HepG2 (cell line): ENCODE measurements at regions not wholly inside any gene's neighbourhood (a gene's known extent, or its start where the extent isn't known, plus 50 kb on each side); places are given as distances from the start of the nearest gene placed in this dataset.
A peak's percentile ranks its signal among the peaks of the same experiment; 100 is the strongest.

ENCODE experiments used
- BRCA1 ChIP-seq: sonication (generic); formaldehyde crosslinking; IDR thresholded peaks from 2 replicates; pipeline ENCODE4 v1.4.0; 2020; ENCODE audit warnings: missing genetic modification reagents
- CCDC6 ChIP-seq: sonication (generic); formaldehyde crosslinking; IDR thresholded peaks from 2 replicates; pipeline ENCODE4 v1.8.1; 2022; ENCODE audit warnings: mild to moderate bottlenecking, missing genetic modification reagents, moderate library complexity
- ERF ChIP-seq: IDR thresholded peaks from 2 replicates; pipeline ENCODE4 v1.6.1; 2018; ENCODE audit warnings: missing biosample characterization, missing genetic modification reagents
- GATAD2A ChIP-seq: IDR thresholded peaks from 2 replicates; pipeline ENCODE4 v1.6.1; 2016
- KAT2B ChIP-seq: fragments of 150-350 bp; IDR thresholded peaks from 2 replicates; pipeline ENCODE4 v1.6.1; 2014; ENCODE audit warnings: low read depth, low read length, borderline replicate concordance
- MLLT10 ChIP-seq: sonication (generic); formaldehyde crosslinking; IDR thresholded peaks from 2 replicates; pipeline ENCODE4 v1.4.0; 2020; ENCODE audit warnings: missing genetic modification reagents
- RARA ChIP-seq: IDR thresholded peaks from 2 replicates; pipeline ENCODE4 v1.6.1; 2016; ENCODE audit warnings: missing genetic modification reagents, missing compliant biosample characterization
- RNF2 ChIP-seq: fragments of 450-650 bp; conservative IDR thresholded peaks from 2 replicates; pipeline ENCODE4 v1.6.1; 2016; ENCODE audit warnings: low read depth
- THAP7 ChIP-seq: sonication (generic); formaldehyde crosslinking; IDR thresholded peaks from 2 replicates; pipeline ENCODE4 v1.8.1; 2023; ENCODE audit warnings: mild to moderate bottlenecking, missing genetic modification reagents
- ZBTB7A ChIP-seq: sonication (generic); formaldehyde crosslinking; IDR thresholded peaks from 2 replicates; pipeline ENCODE4 v1.8.0; 2022; ENCODE audit warnings: mild to moderate bottlenecking, missing genetic modification reagents
- ZC3H13 ChIP-seq: sonication (generic); formaldehyde crosslinking; IDR thresholded peaks from 2 replicates; pipeline ENCODE4 v1.8.1; 2023; ENCODE audit warnings: mild to moderate bottlenecking, missing genetic modification reagents, moderate library complexity
- ZNF24 ChIP-seq: fragments of 450-650 bp; IDR thresholded peaks from 2 replicates; pipeline ENCODE4 v1.6.1; 2017; ENCODE audit warnings: antibody characterized with exemption, mild to moderate bottlenecking
- ZNF749 ChIP-seq: sonication (generic); formaldehyde crosslinking; IDR thresholded peaks from 2 replicates; pipeline ENCODE4 v1.8.0; 2022; ENCODE audit warnings: mild to moderate bottlenecking, missing genetic modification reagents, moderate library complexity, borderline replicate concordance
- ZSCAN22 ChIP-seq: sonication (generic); formaldehyde crosslinking; IDR thresholded peaks from 2 replicates; pipeline ENCODE4 v1.4.0; 2020; ENCODE audit warnings: mild to moderate bottlenecking, missing genetic modification reagents
- TF ChIP-seq, protein P1 (sequence below): sonication (generic); formaldehyde crosslinking; IDR thresholded peaks from 2 replicates; pipeline ENCODE4 v1.5.0; 2020; ENCODE audit warnings: missing genetic modification reagents
- TF ChIP-seq, protein P2 (sequence below): sonication (generic); formaldehyde crosslinking; IDR thresholded peaks from 2 replicates; pipeline ENCODE4 v1.4.0; 2020; ENCODE audit warnings: mild to moderate bottlenecking, missing genetic modification reagents
- TF ChIP-seq, protein P3 (sequence below): sonication (generic); formaldehyde crosslinking; IDR thresholded peaks from 2 replicates; pipeline ENCODE4 v1.4.0; 2020; ENCODE audit warnings: missing genetic modification reagents
- TF ChIP-seq, protein P4 (sequence below): sonication (generic); formaldehyde crosslinking; IDR thresholded peaks from 2 replicates; pipeline ENCODE4 v1.4.0; 2020; ENCODE audit warnings: missing genetic modification reagents

- TF ChIP-seq, protein P1, sequence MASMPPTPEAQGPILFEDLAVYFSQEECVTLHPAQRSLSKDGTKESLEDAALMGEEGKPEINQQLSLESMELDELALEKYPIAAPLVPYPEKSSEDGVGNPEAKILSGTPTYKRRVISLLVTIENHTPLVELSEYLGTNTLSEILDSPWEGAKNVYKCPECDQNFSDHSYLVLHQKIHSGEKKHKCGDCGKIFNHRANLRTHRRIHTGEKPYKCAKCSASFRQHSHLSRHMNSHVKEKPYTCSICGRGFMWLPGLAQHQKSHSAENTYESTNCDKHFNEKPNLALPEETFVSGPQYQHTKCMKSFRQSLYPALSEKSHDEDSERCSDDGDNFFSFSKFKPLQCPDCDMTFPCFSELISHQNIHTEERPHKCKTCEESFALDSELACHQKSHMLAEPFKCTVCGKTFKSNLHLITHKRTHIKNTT = no peak
- TF ChIP-seq ZSCAN22 (CRISPR knock-in tag) (no peak), MLLT10 (CRISPR knock-in tag) (no peak), THAP7 (CRISPR knock-in tag) (no peak), ZNF749 (CRISPR knock-in tag) (no peak), GATAD2A (CRISPR knock-in tag) (peak; percentile 41; the same call in 1 of the 2 replicates), RARA (peak; percentile 66), ZNF24 (no peak), RNF2 (peak; percentile 42; the same call in 1 of the 2 replicates), BRCA1 (CRISPR knock-in tag) (no peak), ZC3H13 (no peak), ZBTB7A (CRISPR knock-in tag) (peak; percentile 19; the same call in 1 of the 2 replicates), KAT2B (no peak), ERF (CRISPR knock-in tag) (no peak; the same call in 1 of the 2 replicates), CCDC6 (CRISPR knock-in tag) (no peak)
- TF ChIP-seq, protein P2, sequence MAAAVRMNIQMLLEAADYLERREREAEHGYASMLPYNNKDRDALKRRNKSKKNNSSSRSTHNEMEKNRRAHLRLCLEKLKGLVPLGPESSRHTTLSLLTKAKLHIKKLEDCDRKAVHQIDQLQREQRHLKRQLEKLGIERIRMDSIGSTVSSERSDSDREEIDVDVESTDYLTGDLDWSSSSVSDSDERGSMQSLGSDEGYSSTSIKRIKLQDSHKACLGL (CRISPR knock-in tag) = no peak
- TF ChIP-seq, protein P3, sequence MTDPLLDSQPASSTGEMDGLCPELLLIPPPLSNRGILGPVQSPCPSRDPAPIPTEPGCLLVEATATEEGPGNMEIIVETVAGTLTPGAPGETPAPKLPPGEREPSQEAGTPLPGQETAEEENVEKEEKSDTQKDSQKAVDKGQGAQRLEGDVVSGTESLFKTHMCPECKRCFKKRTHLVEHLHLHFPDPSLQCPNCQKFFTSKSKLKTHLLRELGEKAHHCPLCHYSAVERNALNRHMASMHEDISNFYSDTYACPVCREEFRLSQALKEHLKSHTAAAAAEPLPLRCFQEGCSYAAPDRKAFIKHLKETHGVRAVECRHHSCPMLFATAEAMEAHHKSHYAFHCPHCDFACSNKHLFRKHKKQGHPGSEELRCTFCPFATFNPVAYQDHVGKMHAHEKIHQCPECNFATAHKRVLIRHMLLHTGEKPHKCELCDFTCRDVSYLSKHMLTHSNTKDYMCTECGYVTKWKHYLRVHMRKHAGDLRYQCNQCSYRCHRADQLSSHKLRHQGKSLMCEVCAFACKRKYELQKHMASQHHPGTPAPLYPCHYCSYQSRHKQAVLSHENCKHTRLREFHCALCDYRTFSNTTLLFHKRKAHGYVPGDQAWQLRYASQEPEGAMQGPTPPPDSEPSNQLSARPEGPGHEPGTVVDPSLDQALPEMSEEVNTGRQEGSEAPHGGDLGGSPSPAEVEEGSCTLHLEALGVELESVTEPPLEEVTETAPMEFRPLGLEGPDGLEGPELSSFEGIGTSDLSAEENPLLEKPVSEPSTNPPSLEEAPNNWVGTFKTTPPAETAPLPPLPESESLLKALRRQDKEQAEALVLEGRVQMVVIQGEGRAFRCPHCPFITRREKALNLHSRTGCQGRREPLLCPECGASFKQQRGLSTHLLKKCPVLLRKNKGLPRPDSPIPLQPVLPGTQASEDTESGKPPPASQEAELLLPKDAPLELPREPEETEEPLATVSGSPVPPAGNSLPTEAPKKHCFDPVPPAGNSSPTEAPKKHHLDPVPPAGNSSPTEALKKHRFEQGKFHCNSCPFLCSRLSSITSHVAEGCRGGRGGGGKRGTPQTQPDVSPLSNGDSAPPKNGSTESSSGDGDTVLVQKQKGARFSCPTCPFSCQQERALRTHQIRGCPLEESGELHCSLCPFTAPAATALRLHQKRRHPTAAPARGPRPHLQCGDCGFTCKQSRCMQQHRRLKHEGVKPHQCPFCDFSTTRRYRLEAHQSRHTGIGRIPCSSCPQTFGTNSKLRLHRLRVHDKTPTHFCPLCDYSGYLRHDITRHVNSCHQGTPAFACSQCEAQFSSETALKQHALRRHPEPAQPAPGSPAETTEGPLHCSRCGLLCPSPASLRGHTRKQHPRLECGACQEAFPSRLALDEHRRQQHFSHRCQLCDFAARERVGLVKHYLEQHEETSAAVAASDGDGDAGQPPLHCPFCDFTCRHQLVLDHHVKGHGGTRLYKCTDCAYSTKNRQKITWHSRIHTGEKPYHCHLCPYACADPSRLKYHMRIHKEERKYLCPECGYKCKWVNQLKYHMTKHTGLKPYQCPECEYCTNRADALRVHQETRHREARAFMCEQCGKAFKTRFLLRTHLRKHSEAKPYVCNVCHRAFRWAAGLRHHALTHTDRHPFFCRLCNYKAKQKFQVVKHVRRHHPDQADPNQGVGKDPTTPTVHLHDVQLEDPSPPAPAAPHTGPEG (CRISPR knock-in tag) = no peak
- TF ChIP-seq, protein P4, sequence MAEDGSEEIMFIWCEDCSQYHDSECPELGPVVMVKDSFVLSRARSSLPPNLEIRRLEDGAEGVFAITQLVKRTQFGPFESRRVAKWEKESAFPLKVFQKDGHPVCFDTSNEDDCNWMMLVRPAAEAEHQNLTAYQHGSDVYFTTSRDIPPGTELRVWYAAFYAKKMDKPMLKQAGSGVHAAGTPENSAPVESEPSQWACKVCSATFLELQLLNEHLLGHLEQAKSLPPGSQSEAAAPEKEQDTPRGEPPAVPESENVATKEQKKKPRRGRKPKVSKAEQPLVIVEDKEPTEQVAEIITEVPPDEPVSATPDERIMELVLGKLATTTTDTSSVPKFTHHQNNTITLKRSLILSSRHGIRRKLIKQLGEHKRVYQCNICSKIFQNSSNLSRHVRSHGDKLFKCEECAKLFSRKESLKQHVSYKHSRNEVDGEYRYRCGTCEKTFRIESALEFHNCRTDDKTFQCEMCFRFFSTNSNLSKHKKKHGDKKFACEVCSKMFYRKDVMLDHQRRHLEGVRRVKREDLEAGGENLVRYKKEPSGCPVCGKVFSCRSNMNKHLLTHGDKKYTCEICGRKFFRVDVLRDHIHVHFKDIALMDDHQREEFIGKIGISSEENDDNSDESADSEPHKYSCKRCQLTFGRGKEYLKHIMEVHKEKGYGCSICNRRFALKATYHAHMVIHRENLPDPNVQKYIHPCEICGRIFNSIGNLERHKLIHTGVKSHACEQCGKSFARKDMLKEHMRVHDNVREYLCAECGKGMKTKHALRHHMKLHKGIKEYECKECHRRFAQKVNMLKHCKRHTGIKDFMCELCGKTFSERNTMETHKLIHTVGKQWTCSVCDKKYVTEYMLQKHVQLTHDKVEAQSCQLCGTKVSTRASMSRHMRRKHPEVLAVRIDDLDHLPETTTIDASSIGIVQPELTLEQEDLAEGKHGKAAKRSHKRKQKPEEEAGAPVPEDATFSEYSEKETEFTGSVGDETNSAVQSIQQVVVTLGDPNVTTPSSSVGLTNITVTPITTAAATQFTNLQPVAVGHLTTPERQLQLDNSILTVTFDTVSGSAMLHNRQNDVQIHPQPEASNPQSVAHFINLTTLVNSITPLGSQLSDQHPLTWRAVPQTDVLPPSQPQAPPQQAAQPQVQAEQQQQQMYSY (CRISPR knock-in tag) = no peak
These were observed 72.4 kb upstream of the VSTM5 start (continued) for GRCh38 chr11:93922830-93923229.
